ENCODE measurements at regions not wholly inside any gene's neighbourhood (a gene's known extent, or its start where the extent isn't known, plus 50 kb on each side); places are given as distances from the start of the nearest gene placed in this dataset.

DNA sequence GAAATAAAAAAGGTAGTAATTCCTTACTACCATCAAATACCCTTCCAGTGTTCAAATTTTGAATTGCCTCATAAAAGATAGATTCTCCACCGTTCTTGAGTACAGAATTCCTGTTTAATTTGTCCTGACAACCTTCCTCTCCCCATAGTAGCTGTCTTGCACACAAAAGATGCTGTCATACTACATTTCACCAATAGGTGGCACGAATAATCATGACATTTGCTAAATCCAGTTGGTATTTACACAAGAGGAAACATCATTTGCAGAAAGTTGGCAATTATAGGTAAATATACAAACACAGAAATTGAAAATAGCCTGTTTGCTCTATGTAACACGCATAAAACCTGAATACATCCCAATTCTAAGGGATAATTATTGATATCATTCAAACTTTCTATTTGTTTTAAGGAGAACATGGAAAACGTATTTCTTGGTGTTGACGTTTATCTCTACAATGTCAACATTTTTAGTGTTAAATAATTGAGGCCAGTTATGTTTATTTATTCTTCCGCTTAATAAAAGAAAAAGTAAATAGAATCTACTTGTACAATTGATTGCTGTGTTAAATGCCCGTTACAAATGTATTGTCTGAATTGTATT, 58.3 kb upstream of the CLDN10 start:
- H3K9me1 ChIP-seq (ENCODE audit: control insufficient read depth, insufficient read depth, low read length) = no peaks in the 10 kb centered on the region
- H4K20me1 ChIP-seq (replicated peaks; ENCODE audit: control insufficient read depth, insufficient read depth, low read length) = no peaks in the 10 kb centered on the region
- H3K27me3 ChIP-seq (ENCODE audit: control insufficient read depth in 2 of 2, insufficient read depth in 2 of 2, low read length in 2 of 2) = no peaks in the 10 kb centered on the region
- in situ Hi-C loops (cut with MboI) = no loop called here
- no peak overlapping the region for H3K4me2 ChIP-seq (ENCODE audit: insufficient read depth, low read length)
- WGBS (ENCODE audit: insufficient coverage, low coverage, missing lambda C conversion rate) = 24% methylated on average over 7 of the region's 7 CpGs
- no peaks in the 10 kb centered on the region for H3K9me3 ChIP-seq (replicated peaks; ENCODE audit: control insufficient read depth, insufficient read depth, low read depth, low read length)
- ATAC-seq (peak; percentile 61), DNase-seq (ENCODE audit: extremely low read depth in 1 of 4, low spot score in 3 of 4) (peak; percentile 32 to 62 (median 58)), FAIRE-seq (peak; percentile 57)
- H3K9ac ChIP-seq (ENCODE audit: insufficient read depth in 1 of 2, low read depth in 2 of 2, low read length in 2 of 2) = no peak overlapping the region
- H2AFZ ChIP-seq (ENCODE audit: low read depth, low read length) = no peak overlapping the region
- no peaks in the 10 kb centered on the region; a peak in 1 of 5 replicates for H3K4me1 ChIP-seq (replicated peaks in 1 of 2; ENCODE audit: control insufficient read depth in 2 of 2, insufficient read depth in 2 of 2, low read length in 2 of 2)
- no peak overlapping the region for H3K27ac ChIP-seq (ENCODE audit: extremely low read depth, low read depth, low read length)
- CTCF ChIA-PET (ENCODE audit: low intra/inter-chr PET ratio) = no interaction called here
- no peaks in the 10 kb centered on the region for H3K79me2 ChIP-seq (ENCODE audit: control insufficient read depth, insufficient read depth, low read length)
- H3K4me3 ChIP-seq = no peak overlapping the region
- POLR2A ChIA-PET = interaction anchor here (0.7 to 1.0 kb wide), 2 partner anchors 20 to 346 kb away, joined by 3 read pairs; no protein-coding TSS in a partner anchor
- no peaks in the 10 kb centered on the region for H3K36me3 ChIP-seq (ENCODE audit: control insufficient read depth, insufficient read depth, low read length)
- intact Hi-C loops (cut with micrococcal nuclease) = loop anchor here (10.0 kb wide), 1 partner anchor 61 kb away; the partner anchor contains the start of gene CLDN10
- BruUV-seq (replicated peaks) = no TSS peak
- TF ChIP-seq, protein P1, sequence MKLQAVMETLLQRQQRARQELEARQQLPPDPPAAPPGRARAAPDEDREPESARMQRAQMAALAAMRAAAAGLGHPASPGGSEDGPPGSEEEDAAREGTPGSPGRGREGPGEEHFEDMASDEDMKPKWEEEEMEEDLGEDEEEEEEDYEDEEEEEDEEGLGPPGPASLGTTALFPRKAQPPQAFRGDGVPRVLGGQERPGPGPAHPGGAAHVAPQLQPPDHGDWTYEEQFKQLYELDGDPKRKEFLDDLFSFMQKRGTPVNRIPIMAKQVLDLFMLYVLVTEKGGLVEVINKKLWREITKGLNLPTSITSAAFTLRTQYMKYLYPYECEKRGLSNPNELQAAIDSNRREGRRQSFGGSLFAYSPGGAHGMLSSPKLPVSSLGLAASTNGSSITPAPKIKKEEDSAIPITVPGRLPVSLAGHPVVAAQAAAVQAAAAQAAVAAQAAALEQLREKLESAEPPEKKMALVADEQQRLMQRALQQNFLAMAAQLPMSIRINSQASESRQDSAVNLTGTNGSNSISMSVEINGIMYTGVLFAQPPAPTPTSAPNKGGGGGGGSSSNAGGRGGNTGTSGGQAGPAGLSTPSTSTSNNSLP (IDR thresholded peaks at IDR 0.05; ENCODE audit: borderline replicate concordance, low read depth, low read length) = peak; percentile 55; the same call in 1 of the 2 replicates
- TF ChIP-seq, protein P2, sequence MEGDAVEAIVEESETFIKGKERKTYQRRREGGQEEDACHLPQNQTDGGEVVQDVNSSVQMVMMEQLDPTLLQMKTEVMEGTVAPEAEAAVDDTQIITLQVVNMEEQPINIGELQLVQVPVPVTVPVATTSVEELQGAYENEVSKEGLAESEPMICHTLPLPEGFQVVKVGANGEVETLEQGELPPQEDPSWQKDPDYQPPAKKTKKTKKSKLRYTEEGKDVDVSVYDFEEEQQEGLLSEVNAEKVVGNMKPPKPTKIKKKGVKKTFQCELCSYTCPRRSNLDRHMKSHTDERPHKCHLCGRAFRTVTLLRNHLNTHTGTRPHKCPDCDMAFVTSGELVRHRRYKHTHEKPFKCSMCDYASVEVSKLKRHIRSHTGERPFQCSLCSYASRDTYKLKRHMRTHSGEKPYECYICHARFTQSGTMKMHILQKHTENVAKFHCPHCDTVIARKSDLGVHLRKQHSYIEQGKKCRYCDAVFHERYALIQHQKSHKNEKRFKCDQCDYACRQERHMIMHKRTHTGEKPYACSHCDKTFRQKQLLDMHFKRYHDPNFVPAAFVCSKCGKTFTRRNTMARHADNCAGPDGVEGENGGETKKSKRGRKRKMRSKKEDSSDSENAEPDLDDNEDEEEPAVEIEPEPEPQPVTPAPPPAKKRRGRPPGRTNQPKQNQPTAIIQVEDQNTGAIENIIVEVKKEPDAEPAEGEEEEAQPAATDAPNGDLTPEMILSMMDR (IDR thresholded peaks at IDR 0.05 in 2 of 3, conservative IDR thresholded peaks at IDR 0.05 in 1 of 3; ENCODE audit: insufficient read depth in 2 of 3, low read depth in 1 of 3, low read length in 3 of 3) = peak; percentile 34 to 56 (median 56); a peak in 3 of 6 replicates
- TF ChIP-seq POLR2H (tag; IDR thresholded peaks at IDR 0.05; ENCODE audit: low read depth) = no peak
- peak in 1 of 2 experiments; percentile 54; a peak in 2 of 4 replicates for TF ChIP-seq RAD21 (CRISPR knock-in tag; conservative IDR thresholded peaks at IDR 0.05 in 1 of 2, IDR thresholded peaks at IDR 0.05 in 1 of 2)
- TF ChIP-seq FOXA3 (CRISPR knock-in tag; conservative IDR thresholded peaks at IDR 0.05 in 1 of 2, IDR thresholded peaks at IDR 0.05 in 1 of 2) = peak in 1 of 2 experiments; percentile 34; a peak in 1 of 4 replicates
- no peak for TF ChIP-seq IFI16 (CRISPR knock-in tag; IDR thresholded peaks at IDR 0.05)
- TF ChIP-seq ZNF76 (CRISPR knock-in tag; IDR thresholded peaks at IDR 0.05; ENCODE audit: borderline replicate concordance) = no peak
- TF ChIP-seq ADNP (tag; IDR thresholded peaks at IDR 0.05) = no peak
